H9 (cell line): ENCODE measurements at regions not wholly inside any gene's neighbourhood (a gene's known extent, or its start where the extent isn't known, plus 50 kb on each side); places are given as distances from the start of the nearest gene placed in this dataset.
A peak's percentile ranks its signal among the peaks of the same experiment; 100 is the strongest.

Experiments
- DNase-seq: peaks from one replicate; pipeline ENCODE4 v3.0.0-alpha.2; 2017
- H2AFZ ChIP-seq: one replicate; pipeline ENCODE4 v1.6.1; 2013; ENCODE audit warnings: mild to moderate bottlenecking, low read length, control low read depth, moderate library complexity
- H2AK5ac ChIP-seq: 2 replicates; pipeline ENCODE4 v1.6.1; 2013; ENCODE audit warnings: low read length, control low read depth, mixed read lengths; ENCODE audit not compliant: insufficient read length
- H2BK120ac ChIP-seq: one replicate; pipeline ENCODE4 v1.6.1; 2013; ENCODE audit warnings: low read depth, mild to moderate bottlenecking, low read length, control low read depth, inconsistent platforms; ENCODE audit not compliant: poor library complexity, severe bottlenecking
- H2BK12ac ChIP-seq: 2 replicates; pipeline ENCODE4 v1.6.1; 2013; ENCODE audit warnings: low read length, control low read depth, mixed read lengths, low read depth; ENCODE audit not compliant: insufficient read length
- H2BK15ac ChIP-seq: 2 replicates; pipeline ENCODE4 v1.6.1; 2013; ENCODE audit warnings: low read depth, low read length, control low read depth
- H2BK20ac ChIP-seq: one replicate; pipeline ENCODE4 v1.6.1; 2013; ENCODE audit warnings: low read depth, mild to moderate bottlenecking, low read length, control low read depth, inconsistent platforms; ENCODE audit not compliant: poor library complexity, severe bottlenecking
- H2BK5ac ChIP-seq: 2 replicates; pipeline ENCODE4 v1.6.1; 2013; ENCODE audit warnings: low read length, control low read depth, mixed read lengths; ENCODE audit not compliant: insufficient read length
- H3K14ac ChIP-seq: 2 replicates; pipeline ENCODE4 v1.6.1; 2013; ENCODE audit warnings: low read length, control low read depth; ENCODE audit not compliant: insufficient read depth
- H3K18ac ChIP-seq: 2 replicates; pipeline ENCODE4 v1.6.1; 2013; ENCODE audit warnings: low read depth, mild to moderate bottlenecking, mixed read lengths, low read length, control low read depth; ENCODE audit not compliant: insufficient read length
- H3K23ac ChIP-seq: 2 replicates; pipeline ENCODE4 v1.6.1; 2013; ENCODE audit warnings: low read length, control low read depth, mixed read lengths, low read depth; ENCODE audit not compliant: insufficient read length
- H3K23me2 ChIP-seq: 2 replicates; pipeline ENCODE4 v1.6.1; 2013; ENCODE audit warnings: low read depth, mild to moderate bottlenecking, mixed read lengths, low read length, control low read depth; ENCODE audit not compliant: insufficient read length, poor library complexity, severe bottlenecking
- H3K27ac ChIP-seq: 2 replicates; pipeline ENCODE4 v1.5.1; 2013; ENCODE audit warnings: low read length, control low read depth, mixed read lengths, low read depth; ENCODE audit not compliant: insufficient read length
- H3K27me3 ChIP-seq: 2 replicates; pipeline ENCODE4 v1.6.1; 2013; ENCODE audit warnings: low read length, control low read depth, inconsistent platforms; ENCODE audit not compliant: insufficient read depth
- H3K4ac ChIP-seq: 2 replicates; pipeline ENCODE4 v1.6.1; 2013; ENCODE audit warnings: low read depth, mild to moderate bottlenecking, control low read depth, inconsistent platforms, low read length, moderate library complexity
- H3K4me1 ChIP-seq: 2 replicates; pipeline ENCODE4 v1.6.1; 2013; ENCODE audit warnings: low read length, control low read depth, inconsistent platforms; ENCODE audit not compliant: insufficient read depth
- H3K4me2 ChIP-seq: 2 replicates; pipeline ENCODE4 v1.6.1; 2013; ENCODE audit warnings: low read length, control low read depth, mixed read lengths; ENCODE audit not compliant: insufficient read length, insufficient read depth
- H3K56ac ChIP-seq: 2 replicates; pipeline ENCODE4 v1.6.1; 2013; ENCODE audit warnings: low read depth, mild to moderate bottlenecking, mixed read lengths, low read length, control low read depth; ENCODE audit not compliant: insufficient read length
- H3K79me1 ChIP-seq: 2 replicates; pipeline ENCODE4 v1.6.1; 2013; ENCODE audit warnings: low read depth, mild to moderate bottlenecking, moderate library complexity, low read length, control low read depth, inconsistent platforms; ENCODE audit not compliant: insufficient read depth, poor library complexity, severe bottlenecking
- H3K79me2 ChIP-seq: 2 replicates; pipeline ENCODE4 v1.6.1; 2013; ENCODE audit warnings: low read length, control low read depth, inconsistent platforms; ENCODE audit not compliant: insufficient read depth
- H3K9ac ChIP-seq: 2 replicates; pipeline ENCODE4 v1.6.1; 2013; ENCODE audit warnings: low read length, control low read depth, mixed read lengths; ENCODE audit not compliant: insufficient read length; ENCODE audit errors: extremely low read depth
- H3K9me3 ChIP-seq: one replicate; pipeline ENCODE4 v1.6.1; 2013; ENCODE audit warnings: low read depth, low read length, inconsistent platforms; ENCODE audit not compliant: control insufficient read depth
- H3T11ph ChIP-seq: one replicate; pipeline ENCODE4 v1.6.1; 2013; ENCODE audit warnings: mild to moderate bottlenecking, low read length, control low read depth, inconsistent platforms
- H4K20me1 ChIP-seq: one replicate; pipeline ENCODE4 v1.6.1; 2013; ENCODE audit not compliant: control insufficient read depth, insufficient read length, insufficient read depth
- H4K5ac ChIP-seq: 2 replicates; pipeline ENCODE4 v1.6.1; 2013; ENCODE audit warnings: low read depth, mild to moderate bottlenecking, mixed read lengths, low read length, control low read depth; ENCODE audit not compliant: insufficient read length
- H4K8ac ChIP-seq: replicated peaks from 2 replicates; pipeline ENCODE4 v1.6.1; 2013; ENCODE audit warnings: low read length, control low read depth, mixed read lengths, low read depth; ENCODE audit not compliant: insufficient read length
- H4K91ac ChIP-seq: 2 replicates; pipeline ENCODE4 v1.6.1; 2013; ENCODE audit warnings: low read depth, mild to moderate bottlenecking, moderate library complexity, mixed read lengths, low read length, control low read depth; ENCODE audit not compliant: insufficient read length
- H3K27ac Mint-ChIP-seq, 3 experiments: 2 replicates in 2 of 3; 3 replicates in 1 of 3; pipeline ENCODE4 v1.8.0; 2020 to 2021; ENCODE audit warnings: mixed read lengths in 3 of 3, mild to moderate bottlenecking in 1 of 3, moderate library complexity in 1 of 3
- H3K27me3 Mint-ChIP-seq: 2 replicates; pipeline ENCODE4 v1.8.0; 2021; ENCODE audit warnings: low read depth, mild to moderate bottlenecking, moderate library complexity, mixed read lengths
- H3K36me3 Mint-ChIP-seq, 3 experiments: 2 replicates in 2 of 3; 3 replicates in 1 of 3; pipeline ENCODE4 v1.8.0; 2020 to 2021; ENCODE audit warnings: low read depth in 3 of 3, mixed read lengths in 3 of 3; ENCODE audit not compliant: insufficient read depth in 1 of 3
- H3K4me1 Mint-ChIP-seq, 2 experiments: 2 replicates each; pipeline ENCODE4 v1.8.0; 2020; ENCODE audit warnings: mixed read lengths in 2 of 2
- H3K4me3 Mint-ChIP-seq, 2 experiments: 2 replicates in 1 of 2; 3 replicates in 1 of 2; pipeline ENCODE4 v1.8.0; 2020 to 2021; ENCODE audit warnings: mild to moderate bottlenecking in 2 of 2, mixed read lengths in 2 of 2, moderate library complexity in 1 of 2
- H3K9me3 Mint-ChIP-seq, 2 experiments: 2 replicates in 1 of 2; 3 replicates in 1 of 2; pipeline ENCODE4 v1.8.0; 2020; ENCODE audit warnings: mild to moderate bottlenecking in 2 of 2, mixed read lengths in 2 of 2, moderate library complexity in 1 of 2
- CTCF ChIP-seq: fragments of 200-600 bp; sonication (generic); conservative IDR thresholded peaks from 3 replicates; pipeline ENCODE4 v1.8.0; 2021; ENCODE audit warnings: antibody characterized with exemption, mild to moderate bottlenecking
- WGBS: extraction: QIAGEN DNeasy Blood & Tissue Kit; methylation state at CpG from one replicate; pipeline ENCODE4 v1.1.7; 2013; ENCODE audit warnings: missing lambda C conversion rate, low lambda C conversion rate, mixed read lengths; ENCODE audit not compliant: insufficient read length; ENCODE audit errors: extremely low coverage; 5-methylcytosine and 5-hydroxymethylcytosine counted together

GRCh38 chr2:94964193-94964592, 61.3 kb upstream of the MAL start:
- Histone ChIP-seq H4K8ac (no peak overlapping the region), H2BK120ac (no peak overlapping the region), H3K23me2 (no peaks in the 10 kb centered on the region), H3K4me1 (no peaks in the 10 kb centered on the region), H3K79me2 (no peaks in the 10 kb centered on the region), H3K27me3 (no peaks in the 10 kb centered on the region), H2BK5ac (no peak overlapping the region), H2BK20ac (no peak overlapping the region), H3K18ac (no peak overlapping the region), H4K5ac (no peak overlapping the region), H2BK12ac (no peak overlapping the region), H4K91ac (no peak overlapping the region), H3K4me2 (no peak overlapping the region), H2BK15ac (no peak overlapping the region), H2AFZ (no peak overlapping the region), H3T11ph (no peak overlapping the region), H4K20me1 (no peaks in the 10 kb centered on the region), H3K23ac (no peak overlapping the region), H3K9me3 (no peaks in the 10 kb centered on the region), H3K56ac (peak overlapping the region; percentile 62), H2AK5ac (no peak overlapping the region), H3K9ac (no peak overlapping the region), H3K27ac (no peak overlapping the region), H3K79me1 (no peaks in the 10 kb centered on the region), H3K14ac (no peak overlapping the region), H3K4ac (no peak overlapping the region)
- WGBS = no CpG with 5 or more reads among the region's 5 CpGs
- H3K27me3 Mint-ChIP-seq = peaks cover 71% of the 10 kb centered on the region
- H3K4me1 Mint-ChIP-seq = no peaks in the 10 kb centered on the region
- no peak for DNase-seq
- H3K4me3 Mint-ChIP-seq = no peak overlapping the region
- no peaks in the 10 kb centered on the region for H3K36me3 Mint-ChIP-seq
- no peak for TF ChIP-seq CTCF
- no peak overlapping the region for H3K27ac Mint-ChIP-seq
- peaks cover 0 to 17% of the 10 kb centered on the region in 2 experiments; a peak in 2 of 5 replicates for H3K9me3 Mint-ChIP-seq
